Stimulated activated CD4-positive, alpha-beta T cell treated with anti-CD3 and anti-CD28 coated beads, Interleukin-4, amount 100 ng/mL, for 48 hours (primary cell): ENCODE measurements at regions not wholly inside any gene's neighbourhood (a gene's known extent, or its start where the extent isn't known, plus 50 kb on each side); places are given as distances from the start of the nearest gene placed in this dataset.

Experiments used
- DNase-seq, 2 donors: peaks; one replicate each; pipeline ENCODE4 v3.0.0-alpha.2; 2020; ENCODE audit warnings: low read depth in 2 of 2

DNA sequence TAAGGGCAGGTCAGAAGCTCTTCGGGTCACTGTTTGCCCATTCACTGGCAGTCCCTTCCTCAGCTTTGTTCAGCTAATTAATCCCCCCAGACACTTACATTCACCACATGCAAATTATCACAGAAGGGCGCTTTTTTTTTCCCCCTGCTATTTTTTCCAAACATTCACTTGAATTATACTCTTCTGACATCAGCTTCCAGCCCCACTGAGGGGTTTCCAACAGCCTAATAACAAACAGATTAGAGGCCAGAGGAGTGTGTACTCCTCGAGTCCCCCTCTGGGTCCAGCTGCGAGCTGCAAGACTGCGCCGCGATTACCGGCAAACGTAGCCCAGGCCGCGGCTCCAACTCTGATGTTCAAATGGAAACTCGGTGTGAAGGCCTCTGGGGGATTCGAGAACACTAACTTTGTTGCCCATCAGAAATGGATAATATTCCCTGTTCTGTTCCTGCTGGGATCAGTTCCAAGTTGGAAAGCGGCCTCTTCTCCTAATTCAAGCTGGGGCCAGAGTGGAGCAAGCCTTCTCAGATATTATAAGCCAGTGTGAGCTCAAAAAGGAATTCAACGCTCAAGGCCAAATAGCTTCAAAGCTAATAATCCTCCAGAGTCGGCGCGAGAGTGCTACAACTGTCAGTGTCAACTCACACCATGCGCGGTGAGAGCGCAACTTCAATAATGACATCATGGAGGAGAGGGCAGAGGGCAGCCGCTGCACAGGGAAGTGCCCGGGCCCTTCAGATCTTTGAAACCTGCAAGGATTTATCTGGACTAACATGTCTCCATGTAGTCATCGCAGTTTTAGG, 560.8 kb downstream of the BNC2 start:
- DNase-seq: no peak

DNA sequence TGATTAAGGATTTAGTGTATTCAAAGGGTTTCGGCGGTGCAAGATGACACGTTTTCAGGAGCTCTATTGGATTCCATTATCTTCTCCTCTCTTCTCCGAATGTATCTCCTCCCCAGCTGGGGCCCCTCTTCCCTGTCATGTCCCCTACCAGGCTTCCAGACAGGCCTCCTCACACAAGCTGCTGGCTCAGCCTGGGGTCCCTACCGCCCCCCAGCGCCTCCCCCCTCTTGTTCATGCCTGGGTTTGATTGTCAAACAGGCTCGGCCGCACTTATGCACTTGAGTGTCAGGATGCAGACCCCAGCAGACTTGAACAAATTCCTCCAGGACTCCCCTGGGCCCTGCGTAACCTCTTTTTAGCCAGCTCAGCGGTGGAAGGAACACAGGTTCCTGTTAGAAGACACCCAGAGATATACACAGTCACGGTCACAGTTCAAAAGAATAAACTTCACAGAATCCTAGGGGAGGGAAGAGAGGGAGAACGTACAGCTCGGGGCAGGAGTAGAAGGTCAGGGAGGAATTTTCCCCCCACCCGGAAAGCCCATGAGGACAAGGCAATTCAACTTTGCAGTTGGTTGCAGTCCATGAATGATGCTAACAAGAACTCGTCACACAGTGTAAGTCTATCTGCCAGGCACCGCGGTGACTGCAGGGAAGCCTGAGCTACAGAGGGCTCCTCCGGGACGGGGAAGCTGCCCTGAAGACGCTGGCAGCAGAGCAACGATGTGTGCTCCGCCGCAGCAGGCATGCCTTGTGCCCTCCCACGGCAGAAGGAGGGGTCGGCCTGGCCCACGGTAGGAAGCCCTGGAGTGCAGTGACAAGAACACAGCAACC, 560.0 kb downstream of the BNC2 start:
- DNase-seq: no peak

DNA sequence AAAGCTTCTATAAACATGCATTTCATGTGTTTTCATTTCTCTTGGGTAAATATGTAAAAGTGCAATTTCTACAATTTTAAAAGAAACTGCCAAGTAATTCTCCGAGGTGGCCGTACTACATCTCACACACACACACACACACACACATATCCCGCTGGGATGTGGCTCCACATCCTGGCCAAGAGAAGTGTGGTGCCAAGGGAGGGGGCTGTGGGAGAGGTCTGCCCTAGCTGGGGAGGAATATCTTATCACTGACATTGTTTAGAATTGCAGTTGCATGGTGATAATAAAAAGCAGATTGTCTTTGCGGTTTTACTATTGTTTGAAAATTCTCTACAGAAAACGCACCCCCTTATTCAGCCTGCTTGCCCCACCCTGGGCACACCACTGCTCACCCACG, 558.4 kb downstream of the BNC2 start:
- DNase-seq: no peak

DNA sequence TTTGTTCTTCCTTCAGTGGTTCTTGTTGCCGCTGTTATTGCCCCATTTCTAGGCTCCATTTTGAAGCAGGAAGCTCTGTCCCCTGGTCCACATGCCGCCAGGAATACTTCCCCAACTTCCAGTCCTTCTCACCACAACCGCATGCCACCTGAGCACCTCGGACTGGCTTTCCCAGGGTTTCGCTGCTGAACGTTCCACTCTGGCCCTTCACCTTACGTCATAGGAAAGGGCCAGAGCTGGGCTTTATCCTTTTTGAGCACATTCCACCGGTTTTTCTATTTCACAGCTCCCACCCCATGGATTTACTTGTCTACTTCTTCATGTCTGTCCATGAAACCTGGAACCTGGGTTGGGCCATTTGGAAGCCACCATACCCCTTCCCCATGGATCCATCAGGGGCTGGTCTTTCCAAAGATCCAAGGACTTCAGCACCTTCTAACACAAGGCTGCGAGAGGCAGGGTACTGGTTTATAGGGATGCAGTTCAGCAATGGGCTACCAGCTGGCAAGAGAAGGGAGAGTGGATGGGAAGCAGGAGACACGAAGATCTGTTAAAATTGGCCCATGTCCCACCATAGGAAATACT, 557.4 kb downstream of the BNC2 start:
- no peak for DNase-seq

DNA sequence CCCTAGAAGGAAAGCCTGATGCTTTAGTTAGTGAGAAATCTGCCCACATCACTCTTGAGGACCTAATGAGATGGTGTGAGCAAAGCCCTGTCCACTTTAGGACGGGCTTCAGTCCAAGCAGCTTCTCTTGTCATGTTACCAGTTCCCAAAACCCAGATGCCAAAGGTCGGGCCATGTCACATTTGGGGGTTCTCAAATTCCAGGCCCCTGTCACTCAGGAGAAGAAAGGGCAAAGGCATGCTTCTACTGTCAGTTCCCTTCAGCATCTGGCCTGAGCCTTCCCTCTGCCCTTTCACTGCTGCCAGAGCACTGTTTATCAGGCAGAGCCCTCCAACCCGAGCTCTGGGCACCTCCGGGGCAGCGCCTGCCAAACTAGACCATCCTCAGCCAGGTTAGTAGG, 556.0 kb downstream of the BNC2 start:
- no peak for DNase-seq

DNA sequence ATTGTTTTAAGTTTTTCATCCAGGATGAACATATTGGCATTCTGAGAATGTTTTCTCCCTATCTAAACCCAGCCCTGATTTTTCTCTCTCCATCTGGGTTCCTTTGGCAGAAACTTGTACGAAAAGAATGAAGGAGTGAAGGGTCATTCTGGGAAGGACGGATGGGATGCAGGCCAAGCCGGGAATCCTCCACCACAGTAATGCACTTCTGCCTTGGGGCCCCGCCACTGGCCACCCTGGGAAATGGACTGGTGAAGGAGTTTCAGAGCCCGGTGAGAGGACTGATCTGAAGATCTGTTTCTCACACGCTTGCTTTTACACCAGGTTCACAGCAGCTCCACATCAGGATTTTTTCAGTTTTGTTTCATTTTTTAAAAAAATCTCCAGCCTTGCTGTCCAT, 554.8 kb downstream of the BNC2 start:
- no peak for DNase-seq

DNA sequence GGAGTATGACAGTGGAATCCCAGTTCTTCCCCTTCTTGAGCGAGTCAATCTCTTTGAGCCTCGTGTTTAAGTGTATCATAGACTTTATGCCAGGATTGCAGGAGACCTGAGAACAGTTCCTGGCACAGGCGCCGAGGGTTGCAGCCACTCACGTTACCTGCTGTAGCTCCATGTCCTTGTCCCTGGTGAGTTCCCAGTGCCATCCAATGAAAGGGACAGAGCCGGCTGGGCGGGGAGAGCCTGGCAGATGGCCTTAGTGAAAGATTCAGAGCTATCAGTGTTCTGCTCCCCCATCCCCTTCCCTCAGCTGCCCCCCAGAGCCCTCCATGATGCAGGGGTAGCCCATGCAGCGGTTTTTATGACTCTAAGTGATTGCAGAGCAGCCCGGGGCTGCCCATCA, 554.0 kb downstream of the BNC2 start:
- DNase-seq: no peak

DNA sequence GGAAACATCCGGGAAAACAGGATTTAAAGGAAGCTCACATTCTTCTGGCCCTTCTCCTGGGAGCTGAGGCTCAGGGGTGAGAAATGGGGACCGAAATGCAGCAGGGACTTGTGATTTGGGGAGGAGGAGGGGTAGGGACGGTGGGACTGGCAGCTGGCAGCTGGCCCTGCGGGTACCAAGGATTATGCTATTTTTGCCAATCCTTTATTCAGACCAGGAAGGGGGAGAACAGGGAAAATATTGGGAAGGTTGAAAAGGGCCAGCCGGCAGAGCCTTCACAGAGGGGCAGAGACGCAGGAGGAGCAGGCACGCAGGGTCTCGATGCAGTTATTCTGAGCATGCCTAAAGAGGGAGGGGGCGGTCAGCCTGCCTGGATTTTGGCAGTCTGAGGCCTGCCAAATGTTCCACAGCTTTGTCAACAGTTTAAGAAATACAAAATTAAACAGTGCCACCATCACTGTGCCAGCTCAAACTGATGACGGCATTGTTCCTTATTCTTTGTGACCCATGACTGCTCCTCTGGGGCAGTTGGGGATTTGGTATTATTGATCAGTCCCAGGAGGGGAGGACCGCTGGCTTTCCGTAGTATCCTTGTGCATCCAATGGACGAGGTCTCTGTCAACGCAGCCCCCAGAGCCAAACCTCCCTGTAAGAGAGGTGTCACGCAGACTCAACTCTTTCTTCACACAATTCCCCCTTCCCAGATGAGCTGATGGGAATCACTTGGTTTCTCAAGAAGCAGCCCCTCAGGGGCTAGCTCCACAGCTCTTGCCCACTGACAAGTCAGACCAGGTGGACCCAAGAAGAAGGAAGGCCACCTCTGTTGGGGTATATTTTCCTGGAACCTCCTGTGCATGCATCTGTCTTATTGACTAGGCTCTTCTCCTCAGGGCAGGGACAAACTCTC, 553.3 kb downstream of the BNC2 start:
- DNase-seq: no peak

DNA sequence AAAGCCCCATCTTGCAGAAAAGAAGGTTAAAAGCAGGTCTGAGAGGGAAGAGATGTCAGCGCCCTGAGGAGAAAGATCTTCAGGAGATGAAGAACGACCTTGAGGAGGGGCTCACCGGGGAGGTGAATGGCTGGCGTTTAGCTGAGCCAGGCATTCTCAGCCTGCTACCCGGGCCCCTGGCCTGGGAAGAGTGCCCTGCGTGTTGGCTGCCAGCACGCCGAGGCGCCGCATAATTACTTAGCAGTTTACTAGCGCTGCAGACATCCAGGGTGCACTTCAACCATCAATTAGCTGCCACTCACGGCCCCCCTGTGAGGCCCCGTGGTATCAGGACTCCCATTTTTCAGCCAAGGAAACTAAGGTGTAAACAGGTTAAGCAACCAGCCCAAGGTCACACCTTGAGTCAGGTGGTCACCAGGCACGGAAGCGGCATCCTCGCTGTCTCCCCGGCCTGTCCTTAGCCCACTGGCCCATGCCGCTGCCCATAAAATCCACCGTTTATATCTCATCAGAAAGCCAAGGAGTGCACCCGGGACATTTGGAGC, 551.9 kb downstream of the BNC2 start:
- no peak for DNase-seq

DNA sequence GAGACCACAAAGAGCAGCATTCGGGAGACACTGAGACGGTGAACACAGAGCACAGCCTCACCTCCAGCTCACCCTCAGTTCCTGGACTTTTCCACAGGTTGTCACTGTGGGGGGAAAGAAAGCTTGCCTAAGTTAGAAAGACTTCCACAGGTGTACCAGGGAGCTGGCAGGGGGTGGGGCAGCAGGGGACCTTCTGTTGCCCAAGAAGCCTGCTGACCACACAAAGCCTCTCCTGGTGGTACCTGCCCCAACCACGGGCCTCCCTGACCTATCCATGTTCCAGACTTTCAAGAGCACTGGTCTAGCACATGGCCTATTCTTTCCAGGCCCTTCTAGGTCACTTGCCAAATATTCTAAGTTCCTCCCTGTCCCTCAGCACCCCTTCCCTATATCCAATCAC, 550.8 kb downstream of the BNC2 start:
- no peak for DNase-seq

DNA sequence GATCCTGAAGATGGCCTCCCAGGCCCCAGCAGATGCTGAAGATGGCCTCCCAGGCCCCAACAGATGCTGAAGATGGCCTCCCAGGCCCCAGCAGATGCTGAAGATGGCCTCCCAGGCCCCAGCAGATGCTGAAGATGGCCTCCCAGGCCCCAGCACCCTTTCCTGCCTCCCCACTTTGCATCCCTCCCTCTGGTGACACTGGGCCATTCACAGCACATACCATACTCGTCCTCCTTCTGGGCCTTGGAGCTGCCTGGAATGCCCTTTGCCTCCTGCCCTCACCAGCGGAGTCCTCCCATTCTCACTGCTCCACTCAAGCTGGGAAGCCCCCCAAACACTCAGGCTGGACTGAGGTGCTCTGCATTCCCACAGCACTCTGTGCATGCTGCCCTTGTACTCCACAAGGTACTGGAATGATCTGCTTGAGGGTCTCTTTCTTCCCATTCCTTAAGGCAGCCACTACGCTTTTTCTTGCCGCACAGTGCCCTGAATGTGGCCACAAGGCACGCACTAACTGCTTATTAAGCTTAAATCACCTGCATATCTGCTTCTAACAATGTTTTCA, 550.0 kb downstream of the BNC2 start:
- no peak for DNase-seq

DNA sequence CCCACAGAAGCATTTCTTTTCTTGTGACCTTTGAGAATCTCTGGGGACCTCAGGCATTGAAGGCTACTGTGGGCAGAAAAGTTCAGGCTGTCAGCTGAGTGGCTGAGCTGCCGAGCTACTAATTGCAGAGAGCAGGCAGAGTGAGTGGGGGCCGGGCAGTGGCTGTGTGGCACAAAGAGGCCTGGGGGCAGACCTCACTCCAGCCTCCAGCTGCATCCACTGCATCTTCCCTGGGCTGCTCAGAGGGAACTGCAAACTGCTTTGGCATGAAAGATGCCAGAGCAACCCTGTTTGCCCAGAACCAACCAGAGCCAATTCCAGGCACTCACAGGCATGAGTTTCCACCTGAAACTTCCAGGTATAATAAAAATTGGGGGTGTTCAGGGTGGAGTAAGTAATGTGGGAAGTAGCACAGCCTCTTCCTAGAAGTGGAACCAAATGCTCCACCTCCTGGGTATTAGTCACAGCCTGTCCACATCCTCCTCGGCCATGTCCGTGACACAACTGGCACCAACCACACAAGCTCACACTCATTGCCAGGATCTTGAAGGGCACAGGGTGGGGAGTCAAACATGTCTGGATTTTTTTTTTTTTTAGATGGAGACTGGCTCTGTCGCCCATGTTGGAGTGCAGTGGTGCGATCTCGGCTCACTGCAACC, 548.9 kb downstream of the BNC2 start:
- no peak for DNase-seq

DNA sequence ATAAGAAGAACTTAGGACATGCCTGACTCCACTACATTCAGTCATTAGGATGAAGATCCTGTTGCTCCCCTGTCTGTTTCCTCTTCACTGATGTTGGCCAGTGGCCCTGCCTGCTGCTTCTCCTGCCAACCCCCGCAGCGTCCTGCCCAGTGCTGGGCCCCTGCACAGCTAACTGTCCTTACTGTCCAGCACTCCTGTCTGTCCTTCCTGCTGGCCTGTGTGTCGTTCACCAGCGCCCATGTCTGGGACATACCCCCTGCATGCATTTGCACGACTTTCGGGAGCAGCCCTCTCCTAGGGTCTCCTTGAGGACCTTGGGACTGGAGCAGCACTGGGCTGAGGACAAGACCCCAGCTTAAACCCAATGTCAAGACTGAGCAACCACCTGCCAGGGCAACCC, 547.6 kb downstream of the BNC2 start:
- no peak for DNase-seq

DNA sequence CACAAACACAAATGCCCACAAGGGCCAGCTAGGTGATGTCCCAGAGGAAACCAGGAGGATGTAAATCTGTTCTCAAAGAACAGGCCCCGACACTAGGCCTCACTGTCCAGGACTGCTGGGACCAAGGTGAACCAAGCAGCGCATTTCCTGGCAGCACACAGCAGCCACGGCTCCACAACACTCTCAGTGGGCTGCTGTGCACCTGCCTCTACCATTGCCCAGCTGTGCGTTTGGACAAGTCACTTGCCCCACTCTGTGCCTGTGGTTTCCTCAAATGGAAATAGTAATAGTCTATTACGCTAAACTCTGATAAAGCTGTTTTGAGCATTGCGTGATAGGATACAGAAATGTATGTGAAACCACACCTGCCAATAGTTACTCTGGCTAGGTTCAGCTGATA, 544.5 kb downstream of the BNC2 start:
- no peak for DNase-seq

DNA sequence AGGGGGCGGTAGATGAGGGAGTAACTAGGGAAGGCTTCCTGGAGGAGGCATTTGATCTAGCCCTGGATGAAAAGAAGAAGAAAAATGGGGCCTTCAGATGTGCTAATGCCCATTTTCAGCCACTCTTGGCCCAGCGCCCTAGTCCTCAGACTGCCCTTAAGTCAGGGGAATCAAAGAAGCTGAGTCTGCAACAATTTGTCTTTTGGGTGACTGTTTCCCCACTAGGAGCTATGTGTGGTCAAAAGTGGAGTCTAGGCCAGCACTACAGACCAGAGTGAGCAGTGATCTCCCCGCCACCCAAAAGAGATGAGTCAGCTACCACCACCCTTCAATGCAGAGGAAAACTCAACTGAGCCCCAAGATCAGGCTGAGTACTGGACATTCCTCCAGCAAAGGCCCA, 542.1 kb downstream of the BNC2 start:
- no peak for DNase-seq

DNA sequence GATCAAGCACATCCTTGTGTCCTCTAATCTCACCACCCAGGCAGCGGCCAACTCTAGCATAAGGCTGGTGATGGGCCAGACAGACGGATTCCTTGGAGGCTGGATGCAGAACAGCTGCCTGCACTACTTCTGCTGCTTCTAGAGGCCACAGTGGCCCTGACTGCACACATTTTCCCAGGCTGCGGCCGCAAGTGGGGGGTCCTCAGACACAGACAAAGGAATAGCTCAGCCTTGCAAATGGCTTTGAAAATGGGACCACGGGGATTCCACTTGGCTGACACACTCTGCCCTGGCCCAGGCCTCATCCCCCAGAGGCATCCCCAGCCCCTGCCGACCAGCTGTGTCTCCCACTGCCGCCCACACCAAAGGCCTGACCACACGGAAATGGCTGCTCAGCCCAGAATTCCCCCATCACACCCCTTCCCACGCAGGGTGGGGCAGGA, 540.8 kb downstream of the BNC2 start:
- DNase-seq: no peak

DNA sequence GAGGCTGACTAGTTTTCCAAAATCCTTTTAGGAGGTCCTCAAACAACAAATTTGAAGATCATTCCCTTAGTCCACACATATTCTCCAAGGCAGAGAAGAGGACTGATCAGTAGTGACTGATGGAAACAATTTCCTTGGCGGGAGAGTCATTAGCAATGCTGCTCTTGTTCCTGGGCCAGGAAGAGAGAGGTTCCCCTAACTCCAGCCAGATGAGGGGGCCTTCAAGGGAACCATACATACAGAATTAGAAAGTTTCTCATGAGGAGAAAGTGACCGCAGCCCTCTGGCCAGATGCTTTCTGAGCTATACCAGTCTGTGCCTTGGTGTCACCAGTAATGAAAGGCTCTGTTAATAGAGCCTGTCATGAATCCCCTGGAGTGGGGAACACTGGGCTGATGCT, 539.4 kb downstream of the BNC2 start:
- DNase-seq: no peak

DNA sequence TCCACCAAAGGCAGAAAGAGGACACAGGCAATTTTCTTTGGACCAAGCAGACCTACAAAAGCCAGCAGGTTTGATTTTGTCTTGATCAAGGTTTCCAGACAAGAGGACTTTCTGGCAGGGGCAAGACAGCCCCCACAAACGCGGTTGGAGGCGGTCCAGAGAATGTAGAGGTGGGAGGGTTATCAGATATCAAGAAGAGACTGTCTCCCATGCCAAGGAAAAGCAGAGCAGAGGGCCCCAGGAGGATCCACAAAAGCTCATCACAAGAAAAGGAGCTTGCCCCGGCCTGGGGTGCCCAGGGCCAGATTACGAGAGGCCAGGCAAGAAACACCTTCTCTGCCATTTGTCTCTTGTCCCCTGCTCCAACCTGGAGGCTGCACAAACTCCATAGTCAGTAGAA, 538.9 kb downstream of the BNC2 start:
- DNase-seq: no peak

DNA sequence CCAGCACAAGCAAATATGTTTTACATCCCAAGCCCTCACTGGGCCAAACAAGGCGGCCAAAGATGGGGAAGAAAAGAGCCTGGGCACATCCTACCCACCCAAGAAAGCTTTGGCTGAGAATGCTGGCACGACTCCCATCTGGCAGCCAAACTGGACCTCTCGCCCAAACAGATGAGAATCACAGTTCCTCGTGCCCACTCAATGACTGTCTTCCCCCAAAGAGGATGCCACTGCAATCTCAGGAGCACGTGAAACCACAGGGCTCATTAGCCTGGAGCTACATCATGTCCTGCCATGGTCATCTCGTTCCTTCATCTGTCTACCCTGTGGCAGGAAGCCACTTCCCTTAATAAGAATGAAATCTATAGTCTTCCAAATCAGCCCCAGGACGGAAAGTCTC, 536.8 kb downstream of the BNC2 start:
- no peak for DNase-seq

DNA sequence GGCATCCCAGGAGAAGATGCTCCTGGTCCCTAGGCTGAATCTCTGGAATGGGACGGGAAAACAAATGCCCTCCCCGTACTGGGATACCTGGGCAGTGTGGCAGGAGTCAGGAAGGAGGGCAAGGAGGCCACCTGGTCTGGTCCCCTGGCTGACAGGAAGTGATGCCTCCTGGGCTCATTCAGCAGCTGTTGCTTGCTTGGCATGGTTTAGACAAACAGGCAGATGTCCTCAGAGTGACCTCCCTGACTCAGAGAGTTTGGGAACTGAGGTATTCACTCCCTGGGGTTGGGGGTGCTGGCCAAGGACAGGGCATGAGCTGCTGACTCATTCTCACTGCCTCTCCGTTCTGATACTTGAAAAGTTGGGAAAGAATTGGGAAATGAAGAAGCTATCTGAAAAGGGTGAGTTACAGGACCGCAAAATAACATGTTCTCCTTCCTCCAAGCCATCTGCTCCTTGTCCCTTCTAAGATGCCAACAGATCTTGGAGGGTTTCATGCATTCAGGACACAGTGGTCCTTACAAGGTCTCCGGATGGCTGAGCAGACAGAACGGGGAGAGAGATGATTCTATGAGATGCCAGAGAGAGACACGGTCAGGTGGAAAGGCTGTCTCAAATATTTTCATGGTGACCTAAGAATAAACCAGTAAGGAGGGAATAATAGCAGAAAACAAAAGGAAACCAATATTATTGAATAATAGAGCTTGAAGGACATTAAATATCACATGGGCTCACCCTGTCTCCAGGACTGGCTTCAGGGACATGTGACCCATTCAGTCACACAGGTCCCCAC, 534.5 kb downstream of the BNC2 start:
- no peak for DNase-seq
